IMR-90 (cell line): ENCODE measurements at regions not wholly inside any gene's neighbourhood (a gene's known extent, or its start where the extent isn't known, plus 50 kb on each side); places are given as distances from the start of the nearest gene placed in this dataset.
"Not testable (repeated sequence)": the region's sequence is repeated elsewhere in the genome, so short reads cannot be mapped to it uniquely, and the experiment has no call there.

Source experiments
- BHLHE40 ChIP-seq: fragments of 150-350 bp; IDR thresholded peaks from 2 replicates; pipeline ENCODE4 v1.6.1; 2016; ENCODE audit warnings: mild to moderate bottlenecking, low read depth, low read length
- CEBPB ChIP-seq: IDR thresholded peaks from 2 replicates; pipeline ENCODE4 v1.6.1; 2012; ENCODE audit warnings: low read depth, low read length, improper control_type of control experiment
- TF ChIP-seq, protein P1 (sequence below): conservative IDR thresholded peaks from 2 replicates; pipeline ENCODE4 v1.5.1; 2012; ENCODE audit warnings: mild to moderate bottlenecking, low read depth, low read length, improper control_type of control experiment

DNA sequence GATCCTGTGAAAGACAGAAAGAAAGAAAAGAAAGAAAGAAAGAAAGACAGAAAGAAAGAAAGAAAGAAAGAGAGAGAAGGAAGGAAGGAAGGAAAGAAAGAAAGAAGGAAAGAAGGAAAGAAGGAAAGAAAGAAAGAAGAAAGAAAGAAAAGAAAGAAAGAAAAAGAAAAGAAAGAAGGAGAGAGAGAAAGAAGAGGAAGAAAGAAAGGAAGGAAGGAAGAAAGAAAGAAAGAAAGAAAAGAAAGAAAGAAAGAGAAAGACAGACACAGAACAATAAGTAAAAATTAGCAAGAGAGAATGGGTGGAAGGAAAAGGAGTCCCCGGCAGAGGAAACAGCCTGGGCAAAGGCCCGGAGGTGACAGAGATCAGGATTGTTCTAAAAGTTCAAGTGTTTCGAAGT is 183.4 kb downstream of the MIAT start:
- TF ChIP-seq, protein P1, sequence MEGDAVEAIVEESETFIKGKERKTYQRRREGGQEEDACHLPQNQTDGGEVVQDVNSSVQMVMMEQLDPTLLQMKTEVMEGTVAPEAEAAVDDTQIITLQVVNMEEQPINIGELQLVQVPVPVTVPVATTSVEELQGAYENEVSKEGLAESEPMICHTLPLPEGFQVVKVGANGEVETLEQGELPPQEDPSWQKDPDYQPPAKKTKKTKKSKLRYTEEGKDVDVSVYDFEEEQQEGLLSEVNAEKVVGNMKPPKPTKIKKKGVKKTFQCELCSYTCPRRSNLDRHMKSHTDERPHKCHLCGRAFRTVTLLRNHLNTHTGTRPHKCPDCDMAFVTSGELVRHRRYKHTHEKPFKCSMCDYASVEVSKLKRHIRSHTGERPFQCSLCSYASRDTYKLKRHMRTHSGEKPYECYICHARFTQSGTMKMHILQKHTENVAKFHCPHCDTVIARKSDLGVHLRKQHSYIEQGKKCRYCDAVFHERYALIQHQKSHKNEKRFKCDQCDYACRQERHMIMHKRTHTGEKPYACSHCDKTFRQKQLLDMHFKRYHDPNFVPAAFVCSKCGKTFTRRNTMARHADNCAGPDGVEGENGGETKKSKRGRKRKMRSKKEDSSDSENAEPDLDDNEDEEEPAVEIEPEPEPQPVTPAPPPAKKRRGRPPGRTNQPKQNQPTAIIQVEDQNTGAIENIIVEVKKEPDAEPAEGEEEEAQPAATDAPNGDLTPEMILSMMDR: not testable (repeated sequence)
- not testable (repeated sequence) for TF ChIP-seq CEBPB, BHLHE40
